Nephron (organoid): ENCODE measurements at regions not wholly inside any gene's neighbourhood (a gene's known extent, or its start where the extent isn't known, plus 50 kb on each side); places are given as distances from the start of the nearest gene placed in this dataset.
"Not testable (repeated sequence)": the region's sequence is repeated elsewhere in the genome, so short reads cannot be mapped to it uniquely, and the experiment has no call there.

Experiments
- H3K27ac Mint-ChIP-seq, 3 experiments: 2 replicates each; pipeline ENCODE4 v1.8.0; 2020; ENCODE audit warnings: mixed read lengths in 3 of 3, mild to moderate bottlenecking in 2 of 3, moderate library complexity in 1 of 3
- H3K27me3 Mint-ChIP-seq: 2 replicates; pipeline ENCODE4 v1.8.0; 2021; ENCODE audit warnings: low read depth, mild to moderate bottlenecking, moderate library complexity, mixed read lengths
- H3K36me3 Mint-ChIP-seq: 2 replicates; pipeline ENCODE4 v1.8.0; 2020; ENCODE audit warnings: low read depth, mixed read lengths
- H3K4me1 Mint-ChIP-seq: 2 replicates; pipeline ENCODE4 v1.8.0; 2020; ENCODE audit warnings: mixed read lengths
- H3K4me3 Mint-ChIP-seq, 3 experiments: 2 replicates each; pipeline ENCODE4 v1.8.0; 2020; ENCODE audit warnings: mild to moderate bottlenecking in 3 of 3, mixed read lengths in 3 of 3, moderate library complexity in 2 of 3
- H3K9me3 Mint-ChIP-seq: 2 replicates; pipeline ENCODE4 v1.8.0; 2020; ENCODE audit warnings: mixed read lengths
- TF ChIP-seq, protein P1 (sequence below), 3 experiments: fragments of 200-600 bp; sonication (generic); IDR thresholded peaks; one replicate each; pipeline ENCODE4 v1.5.0; 2021; ENCODE audit warnings: antibody characterized with exemption in 3 of 3; ENCODE audit not compliant: unreplicated experiment in 3 of 3

DNA sequence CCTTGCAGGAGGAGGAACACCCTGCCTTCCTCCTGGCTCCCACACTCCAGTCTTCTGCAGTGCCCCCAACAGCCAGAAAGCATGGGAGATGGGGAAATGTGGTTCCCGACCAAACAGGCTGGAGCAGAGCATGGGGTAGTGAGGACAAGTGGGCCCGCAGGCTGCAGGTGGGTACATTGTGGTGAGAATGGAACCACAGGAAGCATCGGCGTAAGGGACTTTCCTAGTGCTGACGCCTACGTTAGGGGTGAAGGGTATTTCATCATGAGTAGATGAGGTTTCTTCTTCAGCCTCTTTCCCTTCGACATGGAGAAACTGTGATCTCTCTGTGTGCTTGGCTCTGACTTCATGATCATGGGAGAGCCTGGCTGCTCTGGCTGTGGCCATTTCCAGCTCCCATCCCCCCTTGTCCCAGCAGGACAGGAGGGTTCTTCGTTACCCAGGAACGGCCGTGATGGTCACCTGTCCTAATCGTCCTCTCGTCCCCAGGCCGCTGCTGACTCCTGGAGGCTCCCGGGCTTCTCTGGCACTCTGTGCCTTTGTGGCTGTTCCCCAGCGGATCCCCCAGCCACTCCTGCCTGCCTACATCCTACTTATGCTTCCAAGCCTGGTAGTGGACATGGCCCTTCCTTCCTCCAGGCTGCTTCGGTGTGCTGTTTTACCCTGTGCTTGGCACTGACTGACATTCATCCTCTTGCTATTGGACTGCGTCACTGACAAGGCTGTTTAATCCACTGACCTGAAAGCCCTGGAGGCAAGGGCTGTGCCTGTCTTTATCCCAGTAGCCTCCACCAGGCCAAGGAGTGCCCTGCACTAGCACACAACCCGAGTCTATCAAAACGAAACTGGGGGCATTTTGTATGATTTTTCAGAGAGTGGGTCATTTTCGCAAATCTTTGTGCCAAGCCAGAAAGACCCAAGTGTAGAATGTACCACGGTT is 65.2 kb upstream of the CECR2 start:
- peaks cover 4% of the 10 kb centered on the region for H3K27me3 Mint-ChIP-seq
- no peaks in the 10 kb centered on the region for H3K36me3 Mint-ChIP-seq
- H3K27ac Mint-ChIP-seq: no peak overlapping the region
- TF ChIP-seq, protein P1, sequence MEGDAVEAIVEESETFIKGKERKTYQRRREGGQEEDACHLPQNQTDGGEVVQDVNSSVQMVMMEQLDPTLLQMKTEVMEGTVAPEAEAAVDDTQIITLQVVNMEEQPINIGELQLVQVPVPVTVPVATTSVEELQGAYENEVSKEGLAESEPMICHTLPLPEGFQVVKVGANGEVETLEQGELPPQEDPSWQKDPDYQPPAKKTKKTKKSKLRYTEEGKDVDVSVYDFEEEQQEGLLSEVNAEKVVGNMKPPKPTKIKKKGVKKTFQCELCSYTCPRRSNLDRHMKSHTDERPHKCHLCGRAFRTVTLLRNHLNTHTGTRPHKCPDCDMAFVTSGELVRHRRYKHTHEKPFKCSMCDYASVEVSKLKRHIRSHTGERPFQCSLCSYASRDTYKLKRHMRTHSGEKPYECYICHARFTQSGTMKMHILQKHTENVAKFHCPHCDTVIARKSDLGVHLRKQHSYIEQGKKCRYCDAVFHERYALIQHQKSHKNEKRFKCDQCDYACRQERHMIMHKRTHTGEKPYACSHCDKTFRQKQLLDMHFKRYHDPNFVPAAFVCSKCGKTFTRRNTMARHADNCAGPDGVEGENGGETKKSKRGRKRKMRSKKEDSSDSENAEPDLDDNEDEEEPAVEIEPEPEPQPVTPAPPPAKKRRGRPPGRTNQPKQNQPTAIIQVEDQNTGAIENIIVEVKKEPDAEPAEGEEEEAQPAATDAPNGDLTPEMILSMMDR (IDR thresholded peaks at IDR 0.05; ENCODE audit: unreplicated experiment in 3 of 3): no peak
- no peak overlapping the region for H3K4me3 Mint-ChIP-seq
- H3K9me3 Mint-ChIP-seq: no peaks in the 10 kb centered on the region
- H3K4me1 Mint-ChIP-seq: peaks cover 5% of the 10 kb centered on the region

DNA sequence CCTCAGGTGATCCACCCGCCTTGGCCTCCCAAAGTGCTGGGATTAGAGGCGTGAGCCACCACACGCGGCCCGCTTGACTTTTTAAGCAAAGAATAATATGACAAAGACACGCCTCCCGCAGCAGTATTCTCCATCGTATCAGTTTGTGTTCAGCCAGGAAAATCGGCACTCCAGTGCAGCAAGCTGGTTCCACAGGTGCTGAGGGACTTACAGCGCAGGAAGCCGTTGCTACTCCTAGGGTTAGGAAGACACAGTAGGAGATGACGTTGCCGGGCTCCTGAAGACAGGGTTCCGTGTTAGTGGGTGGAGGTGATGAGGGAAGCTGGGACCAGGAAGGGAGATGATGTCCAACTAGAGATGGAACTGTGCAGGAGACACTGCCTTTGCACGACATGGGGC is 65.8 kb upstream of the CECR2 start:
- Mint-ChIP-seq H3K36me3 (no peaks in the 10 kb centered on the region), H3K27ac (no peak overlapping the region), H3K4me3 (no peak overlapping the region), H3K27me3 (peaks cover 4% of the 10 kb centered on the region), H3K4me1 (peaks cover 5% of the 10 kb centered on the region), H3K9me3 (no peaks in the 10 kb centered on the region)
- TF ChIP-seq, protein P1 (IDR thresholded peaks at IDR 0.05; ENCODE audit: unreplicated experiment in 3 of 3): no peak

DNA sequence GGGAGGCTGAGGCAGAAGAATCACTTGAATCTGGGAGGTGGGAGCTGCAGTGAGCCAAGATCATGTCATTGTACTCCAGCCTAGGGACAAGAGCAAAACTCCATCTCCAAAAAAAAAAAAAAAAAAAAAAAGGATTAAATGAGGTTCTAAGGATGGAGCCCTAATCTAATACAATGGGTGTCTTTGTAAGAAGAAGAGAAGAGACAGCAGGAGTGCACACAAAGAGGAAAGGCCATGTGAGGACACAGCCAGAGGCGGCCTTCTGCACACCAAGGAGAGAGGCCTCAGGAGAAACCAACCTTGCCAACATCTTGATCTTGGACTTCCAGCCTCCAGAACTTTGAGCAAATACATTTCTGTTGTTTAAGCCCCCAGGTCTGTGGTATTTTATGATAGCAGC is 66.6 kb upstream of the CECR2 start:
- H3K9me3 Mint-ChIP-seq: peaks cover 5% of the 10 kb centered on the region
- TF ChIP-seq, protein P1 (IDR thresholded peaks at IDR 0.05; ENCODE audit: unreplicated experiment in 3 of 3): no peak
- H3K4me1 Mint-ChIP-seq: peaks cover 2% of the 10 kb centered on the region
- no peak overlapping the region for H3K27ac Mint-ChIP-seq
- H3K4me3 Mint-ChIP-seq: no peak overlapping the region
- no peaks in the 10 kb centered on the region for H3K36me3 Mint-ChIP-seq
- peaks cover 3% of the 10 kb centered on the region for H3K27me3 Mint-ChIP-seq

DNA sequence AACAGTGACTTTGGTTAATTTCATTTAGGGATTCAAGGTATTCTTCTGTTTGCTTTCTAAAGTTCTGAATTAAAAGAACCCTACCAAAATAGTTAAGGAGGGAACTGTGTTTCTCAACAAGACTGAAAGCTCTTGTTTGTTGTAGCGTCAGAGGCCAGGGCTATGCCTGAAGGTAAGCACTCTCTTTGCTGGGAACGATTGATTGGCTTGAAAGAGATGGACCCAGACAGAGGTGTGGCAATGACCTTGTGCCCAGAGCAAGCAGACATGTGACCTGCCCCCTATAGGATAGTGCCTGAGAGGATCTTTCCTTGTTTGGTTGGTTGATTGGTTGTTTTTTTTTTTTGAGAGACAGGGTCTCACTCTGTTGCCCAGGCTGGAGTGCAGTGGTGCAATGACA is 68.3 kb upstream of the CECR2 start:
- Mint-ChIP-seq H3K27me3 (no peaks in the 10 kb centered on the region), H3K9me3 (peaks cover 5% of the 10 kb centered on the region), H3K27ac (no peak overlapping the region), H3K36me3 (no peaks in the 10 kb centered on the region), H3K4me1 (no peaks in the 10 kb centered on the region), H3K4me3 (no peak overlapping the region)
- TF ChIP-seq, protein P1 (IDR thresholded peaks at IDR 0.05; ENCODE audit: unreplicated experiment in 3 of 3): no peak

DNA sequence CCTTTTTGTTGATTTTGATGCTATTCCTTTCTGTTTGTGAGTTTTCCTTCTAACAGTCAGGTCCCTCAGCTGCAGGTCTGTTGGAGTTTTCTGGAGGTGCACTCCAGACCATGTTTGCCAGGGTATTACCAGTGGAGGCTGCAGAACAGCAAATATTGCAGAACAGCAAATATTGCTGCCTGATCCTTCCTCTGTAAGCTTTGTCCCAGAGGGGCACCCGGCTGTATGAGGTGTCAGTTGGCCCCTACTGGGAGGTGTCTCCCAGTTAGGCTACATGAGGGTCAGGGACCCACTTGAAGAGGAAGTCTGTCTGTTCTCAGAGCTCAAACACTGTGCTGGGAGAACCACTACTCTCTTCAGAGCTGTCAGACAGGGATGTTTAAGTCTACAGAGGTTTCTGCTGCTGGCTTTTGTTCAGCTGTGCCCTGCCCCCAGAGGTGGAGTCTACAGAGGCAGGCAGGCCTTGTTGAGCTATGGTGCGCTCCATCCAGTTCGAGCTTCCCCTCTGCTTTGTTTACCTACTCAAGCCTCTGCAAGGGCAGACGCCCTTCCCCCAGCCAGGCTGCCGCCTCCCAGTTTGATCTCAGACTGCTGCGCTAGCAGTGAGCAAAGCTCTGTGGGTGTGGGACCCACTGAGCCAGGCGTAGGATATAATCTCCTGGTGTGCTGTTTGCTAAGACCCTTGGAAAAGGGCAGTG is 70.3 kb upstream of the CECR2 start:
- H3K36me3 Mint-ChIP-seq, H3K4me3 Mint-ChIP-seq, H3K4me1 Mint-ChIP-seq, H3K27me3 Mint-ChIP-seq, H3K27ac Mint-ChIP-seq, H3K9me3 Mint-ChIP-seq: not testable (repeated sequence)

DNA sequence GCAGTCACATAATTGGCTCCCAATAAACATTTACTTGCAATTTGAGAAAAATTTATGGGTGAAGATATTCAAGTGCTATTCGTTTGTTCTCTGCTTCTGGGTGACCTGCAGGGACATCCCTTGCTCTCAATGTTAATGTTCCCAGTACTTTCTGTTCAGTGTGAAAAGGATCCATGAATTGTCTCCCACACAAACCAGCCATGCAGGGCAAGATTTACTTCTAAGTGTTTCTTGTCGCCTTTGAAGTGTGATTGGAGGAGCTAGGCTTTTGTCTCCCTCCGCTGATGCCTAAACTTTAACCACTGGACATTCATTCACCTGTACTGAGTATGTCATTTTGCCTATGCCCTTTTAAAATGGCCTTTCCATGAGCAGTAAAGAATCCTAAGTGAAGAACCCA is 66.4 kb upstream of the ADA2 start:
- peaks cover 4% of the 10 kb centered on the region for H3K27me3 Mint-ChIP-seq
- H3K4me3 Mint-ChIP-seq: no peak overlapping the region
- TF ChIP-seq, protein P1 (IDR thresholded peaks at IDR 0.05; ENCODE audit: unreplicated experiment in 3 of 3): no peak

More for the DNA sequence above, 66.4 kb upstream of the ADA2 start:
- peaks cover 6% of the 10 kb centered on the region for H3K4me1 Mint-ChIP-seq
- H3K27ac Mint-ChIP-seq: peak overlapping the region in 1 of 3 experiments; percentile 74
- no peaks in the 10 kb centered on the region for H3K9me3 Mint-ChIP-seq
- no peaks in the 10 kb centered on the region for H3K36me3 Mint-ChIP-seq
